Activated CD4-positive, alpha-beta memory T cell treated with anti-CD3 and anti-CD28 coated beads for 36 hours (primary cell): ENCODE measurements at regions not wholly inside any gene's neighbourhood (a gene's known extent, or its start where the extent isn't known, plus 50 kb on each side); places are given as distances from the start of the nearest gene placed in this dataset.

Experiments
- CTCF ChIA-PET: fragments of 350-600 bp; sonication (Branson Sonifier 250); formaldehyde crosslinking; loops from one replicate; lab custom pipeline; 2021; ENCODE audit warnings: antibody characterized with exemption, inconsistent platforms; lab: Charles Lee
- POLR2A ChIA-PET: fragments of 350-600 bp; sonication (Branson Sonifier 250); formaldehyde crosslinking; loops from one replicate; lab custom pipeline; 2021; ENCODE audit warnings: antibody characterized with exemption; lab: Charles Lee
- DNase-seq: peaks from one replicate; pipeline ENCODE4 v3.0.0-alpha.2; 2020
- H3K27ac Mint-ChIP-seq: one replicate; pipeline ENCODE4 v1.8.0; 2021; ENCODE audit warnings: mixed read lengths
- H3K27me3 Mint-ChIP-seq: one replicate; pipeline ENCODE4 v1.8.0; 2021; ENCODE audit warnings: mixed read lengths
- H3K36me3 Mint-ChIP-seq: one replicate; pipeline ENCODE4 v1.8.0; 2021; ENCODE audit warnings: mixed read lengths
- H3K4me1 Mint-ChIP-seq: one replicate; pipeline ENCODE4 v1.8.0; 2021; ENCODE audit warnings: low read depth, mixed read lengths
- H3K4me3 Mint-ChIP-seq: one replicate; pipeline ENCODE4 v1.8.0; 2021; ENCODE audit warnings: mild to moderate bottlenecking, mixed read lengths
- H3K9me3 Mint-ChIP-seq: one replicate; pipeline ENCODE4 v1.8.0; 2021; ENCODE audit warnings: mixed read lengths
- intact Hi-C: fragments of 100-400 bp; cut with micrococcal nuclease; formaldehyde crosslinking; loops from one replicate; pipeline ENCODE4 v1.15.1; 2023

DNA sequence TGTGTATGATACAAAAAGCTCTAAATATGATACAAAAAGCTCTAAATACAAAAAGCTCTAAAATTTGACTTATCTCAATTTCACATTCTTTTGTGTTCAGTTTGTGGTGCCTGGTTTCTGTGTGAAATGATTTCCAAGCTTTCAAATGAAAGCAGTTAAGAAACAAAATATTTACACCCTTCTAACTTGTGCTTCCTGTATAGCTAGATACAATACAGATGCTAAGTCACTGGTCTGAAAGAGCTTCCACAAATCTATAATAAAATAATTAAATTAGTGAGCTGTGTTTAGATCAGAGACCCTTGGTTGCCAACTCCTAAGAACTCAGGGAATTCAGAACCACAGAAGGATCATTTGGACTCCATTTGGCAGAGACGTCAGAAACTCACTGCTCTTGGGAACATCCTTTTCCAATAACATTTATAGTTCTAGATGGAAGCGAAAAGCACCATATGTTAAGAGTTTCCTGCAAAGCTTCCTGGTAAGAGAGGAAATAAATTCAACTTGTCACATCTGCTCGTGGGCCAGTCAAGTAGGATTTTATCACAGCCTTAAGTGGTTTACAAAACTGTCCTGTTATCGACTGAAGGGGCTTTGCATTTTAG lies 1079.1 kb downstream of the ADGRL2 start:
- Mint-ChIP-seq H3K9me3 (peaks cover under 1% of the 10 kb centered on the region), H3K4me1 (no peaks in the 10 kb centered on the region), H3K27ac (no peak overlapping the region), H3K4me3 (no peak overlapping the region), H3K36me3 (no peaks in the 10 kb centered on the region), H3K27me3 (no peaks in the 10 kb centered on the region)
- DNase-seq, result no peak
- ChIA-PET CTCF (no interaction called here), POLR2A (no interaction called here)
- intact Hi-C loops, result no loop called here

DNA sequence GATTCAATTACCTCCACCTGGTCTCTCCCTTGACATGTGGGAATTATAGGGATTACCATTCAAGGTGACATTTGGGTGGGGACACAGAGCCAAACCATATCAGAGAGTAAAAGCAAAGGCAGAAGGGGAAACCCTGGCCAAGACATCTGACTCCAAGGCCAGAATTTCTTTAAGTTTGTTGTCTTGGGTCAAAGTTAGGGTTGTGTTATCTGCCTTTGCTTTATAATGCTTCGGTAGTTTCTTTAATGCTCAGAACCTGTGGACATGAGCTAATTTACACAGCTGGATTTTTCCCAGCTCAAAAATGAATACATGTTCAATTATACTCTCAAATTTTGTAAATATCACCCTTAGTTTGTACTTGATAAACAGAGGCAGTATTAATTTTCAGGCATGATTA lies 1074.4 kb downstream of the ADGRL2 start:
- Mint-ChIP-seq H3K4me1 (no peaks in the 10 kb centered on the region), H3K27ac (no peak overlapping the region), H3K27me3 (no peaks in the 10 kb centered on the region), H3K9me3 (peaks cover 2% of the 10 kb centered on the region), H3K36me3 (no peaks in the 10 kb centered on the region), H3K4me3 (no peak overlapping the region)
- ChIA-PET POLR2A (no interaction called here), CTCF (no interaction called here)
- DNase-seq, result no peak
- intact Hi-C loops, result no loop called here

DNA sequence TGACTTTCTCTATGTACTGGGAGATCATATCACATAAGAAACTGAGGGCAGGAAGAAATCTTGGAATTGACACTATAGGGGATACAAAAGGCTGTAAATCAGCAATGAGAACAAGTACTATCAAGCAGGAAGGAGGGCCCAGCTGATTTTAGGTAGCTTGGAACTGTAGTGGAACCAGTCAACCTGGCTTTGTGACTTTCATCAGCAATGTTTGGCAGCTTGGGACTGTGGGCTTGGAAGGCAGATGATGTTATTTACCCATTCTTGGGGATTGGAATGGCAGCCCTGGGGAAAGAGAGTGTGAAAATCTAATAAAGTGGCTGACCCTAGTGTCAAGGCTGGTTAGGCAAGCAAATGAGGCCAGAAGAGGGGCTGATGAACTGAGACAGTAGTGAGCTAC lies 1073.3 kb downstream of the ADGRL2 start:
- ChIA-PET POLR2A (no interaction called here), CTCF (no interaction called here)
- no peak overlapping the region for H3K27ac Mint-ChIP-seq

DNA sequence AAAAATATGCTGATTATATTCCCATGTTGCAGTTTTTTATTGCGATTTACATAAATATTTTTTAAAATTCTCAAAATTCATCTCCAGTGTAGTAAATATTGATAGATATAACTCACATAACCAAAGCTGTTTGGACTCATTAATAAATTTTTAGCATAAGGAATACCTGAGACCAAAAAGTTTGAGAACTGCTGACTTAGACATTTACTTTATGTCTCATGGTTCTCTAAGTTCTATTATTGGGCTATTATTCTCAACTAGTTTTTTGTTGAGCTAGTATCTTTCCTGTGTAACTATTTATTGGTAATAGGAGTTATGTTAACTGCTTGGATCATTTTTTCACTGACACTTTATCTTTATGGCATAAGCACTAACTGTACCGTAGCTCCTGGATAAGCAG lies 1069.6 kb downstream of the ADGRL2 start:
- Mint-ChIP-seq H3K4me3 (no peak overlapping the region), H3K9me3 (peaks cover 2% of the 10 kb centered on the region), H3K4me1 (no peaks in the 10 kb centered on the region), H3K27ac (no peak overlapping the region), H3K36me3 (no peaks in the 10 kb centered on the region), H3K27me3 (no peaks in the 10 kb centered on the region)
- POLR2A ChIA-PET, result no interaction called here
- intact Hi-C loops, result no loop called here
- DNase-seq, result no peak
- CTCF ChIA-PET, result no interaction called here

More for the DNA sequence above, 1073.3 kb downstream of the ADGRL2 start:
- H3K9me3 Mint-ChIP-seq, result peaks cover 2% of the 10 kb centered on the region
- no peak overlapping the region for H3K4me3 Mint-ChIP-seq
- DNase-seq, result no peak
- H3K36me3 Mint-ChIP-seq, result no peaks in the 10 kb centered on the region
- H3K4me1 Mint-ChIP-seq, result no peaks in the 10 kb centered on the region
- intact Hi-C loops, result no loop called here
- no peaks in the 10 kb centered on the region for H3K27me3 Mint-ChIP-seq

DNA sequence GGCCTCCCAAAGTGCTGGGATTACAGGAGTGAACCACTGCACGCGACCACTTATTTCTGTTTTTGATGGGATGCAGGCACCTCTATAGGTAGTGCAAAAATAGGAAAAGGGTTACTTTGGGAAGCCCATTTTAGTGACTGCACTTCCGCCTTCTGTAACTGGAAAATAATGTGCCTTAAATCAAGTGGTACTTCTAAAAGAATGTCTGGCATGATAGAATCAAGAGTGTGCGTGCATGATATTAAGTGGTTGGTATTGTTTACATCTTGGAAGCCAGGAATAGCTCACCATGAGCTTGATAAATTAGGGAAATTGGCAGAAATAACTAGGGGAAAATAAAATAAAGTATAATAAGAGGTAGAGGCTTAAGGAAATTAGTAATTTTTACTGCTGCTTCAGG lies 1067.0 kb downstream of the ADGRL2 start:
- H3K9me3 Mint-ChIP-seq, result no peaks in the 10 kb centered on the region
- CTCF ChIA-PET, result no interaction called here
- H3K36me3 Mint-ChIP-seq, result no peaks in the 10 kb centered on the region
- no peak for DNase-seq
- POLR2A ChIA-PET, result no interaction called here
- no peaks in the 10 kb centered on the region for H3K27me3 Mint-ChIP-seq
- H3K27ac Mint-ChIP-seq, result no peak overlapping the region
- intact Hi-C loops, result no loop called here
- no peak overlapping the region for H3K4me3 Mint-ChIP-seq
- H3K4me1 Mint-ChIP-seq, result no peaks in the 10 kb centered on the region

DNA sequence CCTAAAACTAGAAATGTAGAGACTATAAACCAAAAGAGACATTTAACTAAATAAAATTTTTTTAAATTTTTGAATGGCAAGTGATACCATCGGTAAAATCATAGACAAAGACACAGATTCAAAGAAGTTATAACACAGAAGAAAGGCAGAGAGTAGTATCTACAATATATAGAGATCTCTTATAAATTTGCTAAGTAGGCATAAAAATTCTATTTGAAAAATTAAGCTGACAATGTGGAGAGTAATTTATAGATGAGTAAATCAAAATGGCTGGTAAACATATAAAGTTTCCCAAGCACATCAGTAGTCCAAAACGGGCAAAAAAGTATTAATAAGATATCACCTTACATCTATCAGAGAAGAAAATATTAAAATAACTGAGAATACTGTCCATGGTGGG lies 1061.0 kb downstream of the ADGRL2 start:
- H3K4me1 Mint-ChIP-seq, result no peaks in the 10 kb centered on the region
- no peak for DNase-seq
- H3K4me3 Mint-ChIP-seq, result no peak overlapping the region
- no peak overlapping the region for H3K27ac Mint-ChIP-seq
- no peaks in the 10 kb centered on the region for H3K9me3 Mint-ChIP-seq
- H3K36me3 Mint-ChIP-seq, result no peaks in the 10 kb centered on the region
- ChIA-PET CTCF (no interaction called here), POLR2A (no interaction called here)
- intact Hi-C loops, result no loop called here
- no peaks in the 10 kb centered on the region for H3K27me3 Mint-ChIP-seq

DNA sequence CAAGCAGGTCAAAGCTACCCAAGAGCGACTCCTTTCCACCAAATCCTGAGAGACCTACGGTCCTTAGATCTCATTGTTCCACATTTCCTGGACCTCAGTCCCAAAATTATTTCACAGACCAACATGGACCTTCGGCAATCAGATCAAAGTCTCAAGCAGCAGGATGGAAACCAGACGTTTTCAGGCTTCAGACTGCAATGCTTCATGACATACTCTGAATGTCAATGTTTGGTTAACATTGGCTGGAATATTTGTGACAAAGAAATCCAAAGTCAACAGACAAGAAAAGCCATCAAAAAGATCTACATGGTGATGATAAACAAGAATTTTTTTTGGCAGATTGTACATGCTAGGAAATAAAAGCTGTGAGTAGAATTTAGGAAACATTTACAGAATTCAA lies 1057.3 kb downstream of the ADGRL2 start:
- H3K9me3 Mint-ChIP-seq, result no peaks in the 10 kb centered on the region
- DNase-seq, result no peak
- ChIA-PET CTCF (no interaction called here), POLR2A (no interaction called here)
- no peak overlapping the region for H3K27ac Mint-ChIP-seq
- intact Hi-C loops, result no loop called here
- H3K36me3 Mint-ChIP-seq, result no peaks in the 10 kb centered on the region
- H3K27me3 Mint-ChIP-seq, result no peaks in the 10 kb centered on the region
- H3K4me1 Mint-ChIP-seq, result no peaks in the 10 kb centered on the region
- H3K4me3 Mint-ChIP-seq, result no peak overlapping the region

DNA sequence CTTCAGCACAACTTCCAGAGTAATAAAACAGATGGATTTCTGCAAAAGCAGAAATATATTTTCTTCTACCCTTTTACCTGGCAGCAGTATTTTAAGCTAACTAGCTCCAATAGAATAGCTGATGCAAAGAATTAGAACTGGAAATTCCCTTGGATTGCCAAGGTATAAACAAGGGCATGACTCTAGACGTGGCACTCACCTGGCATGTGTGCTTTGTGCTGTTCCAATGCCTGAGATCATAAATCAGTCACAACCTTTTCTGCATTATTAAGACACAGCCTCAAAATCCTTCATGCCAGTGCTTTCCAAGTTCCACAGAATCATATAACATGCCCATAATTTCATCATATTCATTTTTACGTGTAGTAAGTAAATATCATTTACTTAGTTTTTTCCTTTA lies 1048.7 kb downstream of the ADGRL2 start:
- ChIA-PET CTCF (no interaction called here), POLR2A (no interaction called here)
- Mint-ChIP-seq H3K27ac (no peak overlapping the region), H3K27me3 (no peaks in the 10 kb centered on the region), H3K36me3 (no peaks in the 10 kb centered on the region), H3K4me1 (no peaks in the 10 kb centered on the region), H3K4me3 (no peak overlapping the region), H3K9me3 (no peaks in the 10 kb centered on the region)
- intact Hi-C loops, result no loop called here
- no peak for DNase-seq

DNA sequence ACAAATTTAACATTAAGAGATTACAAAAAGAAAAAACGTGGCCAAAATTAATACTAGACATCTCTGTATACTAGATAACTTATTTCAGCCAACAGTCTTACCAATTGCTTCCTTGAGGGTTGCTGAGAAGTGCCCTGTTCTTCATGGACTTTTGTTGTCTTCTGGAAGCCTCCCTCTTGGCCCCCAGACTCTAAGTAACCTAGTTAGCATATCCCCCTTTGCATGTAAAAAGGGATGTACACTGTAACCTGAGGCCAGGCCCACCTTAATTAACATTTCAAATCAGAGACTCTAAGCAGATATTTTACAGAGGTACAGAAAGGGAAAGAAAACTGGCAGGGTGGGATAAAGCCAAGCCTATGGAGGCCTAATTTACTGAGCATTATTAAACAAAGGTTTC lies 1047.3 kb downstream of the ADGRL2 start:
- H3K4me1 Mint-ChIP-seq, result no peaks in the 10 kb centered on the region
- no peak overlapping the region for H3K4me3 Mint-ChIP-seq
- ChIA-PET POLR2A (no interaction called here), CTCF (no interaction called here)
- no peaks in the 10 kb centered on the region for H3K27me3 Mint-ChIP-seq
- H3K9me3 Mint-ChIP-seq, result no peaks in the 10 kb centered on the region
- no peak overlapping the region for H3K27ac Mint-ChIP-seq
- H3K36me3 Mint-ChIP-seq, result no peaks in the 10 kb centered on the region
- DNase-seq, result no peak
- intact Hi-C loops, result no loop called here

DNA sequence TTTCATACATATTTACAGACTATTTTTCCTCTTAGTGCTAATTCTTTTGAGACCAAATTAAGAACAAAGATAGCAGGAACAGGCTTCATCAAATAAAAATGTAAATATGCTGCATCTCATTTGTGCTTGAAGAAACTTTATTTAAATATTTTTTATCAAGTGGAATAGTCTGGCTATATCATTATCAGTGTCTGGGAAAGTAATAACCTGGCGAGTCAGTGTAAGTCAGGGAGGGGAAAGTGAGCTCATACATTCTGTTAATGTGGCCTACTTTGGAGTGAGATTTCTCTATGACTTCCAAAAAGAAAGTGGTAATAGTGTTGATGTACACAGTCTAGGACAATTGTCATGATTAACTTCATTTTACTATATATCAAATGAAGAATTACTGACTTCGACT lies 1045.1 kb downstream of the ADGRL2 start:
- Mint-ChIP-seq H3K4me1 (no peaks in the 10 kb centered on the region), H3K4me3 (no peak overlapping the region), H3K9me3 (no peaks in the 10 kb centered on the region), H3K36me3 (no peaks in the 10 kb centered on the region), H3K27ac (no peak overlapping the region), H3K27me3 (no peaks in the 10 kb centered on the region)
- intact Hi-C loops, result no loop called here
- ChIA-PET POLR2A (no interaction called here), CTCF (no interaction called here)
- no peak for DNase-seq

DNA sequence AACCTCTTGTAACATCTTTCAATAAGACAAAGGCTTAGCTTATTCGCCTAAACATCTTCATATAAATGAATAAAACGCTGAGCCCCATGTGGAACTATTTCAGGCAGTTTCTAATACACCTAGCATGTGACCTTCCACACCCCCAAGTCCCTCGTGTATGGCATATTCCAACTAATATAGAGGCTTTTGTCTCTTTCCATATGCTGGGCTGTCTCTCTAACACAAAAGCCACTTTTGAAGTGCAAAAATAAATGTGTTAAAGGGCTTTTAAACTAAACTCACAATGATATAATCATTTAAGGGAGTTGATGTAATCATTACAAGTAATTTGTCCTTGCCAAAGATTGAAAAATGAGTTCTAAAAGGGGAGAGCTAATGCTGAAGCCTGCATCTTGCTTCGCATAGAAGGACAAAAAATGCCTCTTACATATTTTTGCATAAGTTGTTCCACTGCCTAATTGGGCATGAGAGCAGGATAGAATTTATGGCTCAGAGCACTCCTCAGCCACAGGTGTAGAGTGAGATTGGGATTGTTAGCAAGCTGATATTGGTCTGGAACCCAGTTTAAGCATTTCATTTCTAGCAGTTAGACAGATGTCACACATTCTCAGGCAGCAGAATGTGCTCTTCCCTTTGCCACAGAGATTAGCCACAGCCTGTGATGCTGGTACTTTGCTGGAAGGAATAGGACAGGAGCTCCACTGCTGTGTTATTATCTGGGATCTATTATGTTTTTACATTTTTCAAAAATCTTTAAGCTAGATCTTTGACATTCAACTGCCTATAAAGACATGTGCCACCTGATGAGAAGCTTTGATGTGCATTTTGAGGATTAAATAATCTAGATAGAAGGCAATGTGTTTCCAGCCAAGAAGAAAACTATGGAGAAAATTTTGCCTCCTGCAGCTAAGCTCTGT lies 1044.4 kb downstream of the ADGRL2 start:
- Mint-ChIP-seq H3K4me3 (no peak overlapping the region), H3K36me3 (no peaks in the 10 kb centered on the region), H3K27ac (no peak overlapping the region), H3K27me3 (no peaks in the 10 kb centered on the region), H3K4me1 (no peaks in the 10 kb centered on the region), H3K9me3 (no peaks in the 10 kb centered on the region)
- intact Hi-C loops, result no loop called here
- POLR2A ChIA-PET, result no interaction called here
- DNase-seq, result no peak
- CTCF ChIA-PET, result interaction anchor here (0.5 kb wide), 1 partner anchor 31 kb away, joined by 3 read pairs; no protein-coding TSS in a partner anchor

DNA sequence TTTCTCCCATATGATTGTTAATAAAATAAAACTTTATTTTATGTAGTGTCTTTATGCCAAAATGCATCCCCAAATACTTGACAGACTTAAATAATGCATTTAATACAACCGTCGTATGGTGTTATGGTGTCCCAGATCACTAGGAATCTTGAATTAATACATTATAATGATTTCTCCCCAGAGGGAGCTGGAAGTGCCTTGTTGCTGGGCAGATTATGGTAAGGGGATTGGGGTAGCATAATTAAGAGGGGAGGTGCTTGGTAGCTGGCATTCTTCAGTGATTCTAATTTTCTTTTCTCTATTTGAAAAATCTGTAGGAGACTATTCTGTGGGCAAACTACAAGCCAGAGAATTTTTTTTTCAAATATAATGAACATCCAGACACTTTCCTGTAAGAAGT lies 1043.7 kb downstream of the ADGRL2 start:
- intact Hi-C loops, result no loop called here
- H3K36me3 Mint-ChIP-seq, result no peaks in the 10 kb centered on the region
- no peaks in the 10 kb centered on the region for H3K4me1 Mint-ChIP-seq
- no peaks in the 10 kb centered on the region for H3K9me3 Mint-ChIP-seq
- H3K27ac Mint-ChIP-seq, result no peak overlapping the region
- H3K4me3 Mint-ChIP-seq, result no peak overlapping the region
- CTCF ChIA-PET, result no interaction called here
- DNase-seq, result no peak
- no peaks in the 10 kb centered on the region for H3K27me3 Mint-ChIP-seq
- POLR2A ChIA-PET, result no interaction called here

DNA sequence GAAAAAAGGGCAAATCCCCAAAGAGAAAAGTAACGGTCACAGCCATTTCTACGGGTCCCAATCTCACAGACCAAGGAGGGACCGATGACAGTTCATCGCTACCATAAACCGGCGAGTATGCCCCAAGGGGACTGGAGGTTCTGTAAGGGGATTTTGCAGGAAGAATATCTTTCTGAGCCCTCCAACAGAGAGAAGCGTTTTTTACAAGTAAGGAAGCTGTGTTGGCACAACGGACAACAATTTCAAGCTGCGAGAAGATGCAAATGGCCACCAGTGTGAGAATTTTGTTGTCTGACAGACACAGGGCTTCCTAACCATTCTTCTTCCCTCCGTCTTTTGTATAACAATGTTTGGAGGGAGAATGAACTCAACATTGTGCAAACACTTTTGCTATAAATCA lies 1043.1 kb downstream of the ADGRL2 start:
- ChIA-PET POLR2A (no interaction called here), CTCF (no interaction called here)
- Mint-ChIP-seq H3K4me3 (no peak overlapping the region), H3K4me1 (no peaks in the 10 kb centered on the region), H3K27ac (no peak overlapping the region), H3K9me3 (no peaks in the 10 kb centered on the region), H3K36me3 (no peaks in the 10 kb centered on the region), H3K27me3 (no peaks in the 10 kb centered on the region)
- intact Hi-C loops, result no loop called here
- DNase-seq, result no peak
